Endodermal cell (in vitro differentiated cells): ENCODE measurements at regions not wholly inside any gene's neighbourhood (a gene's known extent, or its start where the extent isn't known, plus 50 kb on each side); places are given as distances from the start of the nearest gene placed in this dataset.
"Not testable (repeated sequence)": the region's sequence is repeated elsewhere in the genome, so short reads cannot be mapped to it uniquely, and the experiment has no call there.

ENCODE experiments used
- DNase-seq: peaks from one replicate; pipeline ENCODE4 v3.0.0-alpha.2; 2017
- H3K27ac ChIP-seq: 2 replicates; pipeline ENCODE4 v1.5.1; 2013; ENCODE audit warnings: mild to moderate bottlenecking, low read depth, low read length, moderate library complexity
- H3K27me3 ChIP-seq: 2 replicates; pipeline ENCODE4 v1.6.1; 2013; ENCODE audit warnings: mild to moderate bottlenecking, low read length, moderate library complexity; ENCODE audit not compliant: insufficient read depth, control insufficient read depth, poor library complexity, severe bottlenecking
- H3K36me3 ChIP-seq: 2 replicates; pipeline ENCODE4 v1.7.0; 2013; ENCODE audit warnings: mild to moderate bottlenecking, low read length, moderate library complexity; ENCODE audit not compliant: control insufficient read depth, insufficient read depth
- H3K4me1 ChIP-seq: one replicate; pipeline ENCODE4 v1.7.0; 2013; ENCODE audit warnings: low read length; ENCODE audit not compliant: control insufficient read depth, insufficient read depth
- H3K4me3 ChIP-seq: 2 replicates; pipeline ENCODE4 v1.5.1; 2013; ENCODE audit warnings: mild to moderate bottlenecking, low read length, moderate library complexity
- H3K9ac ChIP-seq: 2 replicates; pipeline ENCODE4 v1.6.1; 2013; ENCODE audit warnings: mild to moderate bottlenecking, low read length, moderate library complexity; ENCODE audit not compliant: poor library complexity, severe bottlenecking; ENCODE audit errors: extremely low read depth
- H3K9me3 ChIP-seq: 2 replicates; pipeline ENCODE4 v1.6.1; 2013; ENCODE audit warnings: mild to moderate bottlenecking, low read length, moderate library complexity; ENCODE audit not compliant: control insufficient read depth
- H3K27ac Mint-ChIP-seq: 2 replicates; pipeline ENCODE4 v1.8.0; 2020; ENCODE audit warnings: mixed read lengths
- H3K27me3 Mint-ChIP-seq: 2 replicates; pipeline ENCODE4 v1.8.0; 2021; ENCODE audit warnings: mild to moderate bottlenecking, mixed read lengths; ENCODE audit not compliant: insufficient read depth
- H3K36me3 Mint-ChIP-seq: 2 replicates; pipeline ENCODE4 v1.8.0; 2020; ENCODE audit warnings: low read depth, mixed read lengths
- H3K4me1 Mint-ChIP-seq: 2 replicates; pipeline ENCODE4 v1.8.0; 2020; ENCODE audit warnings: mixed read lengths
- H3K4me3 Mint-ChIP-seq: 2 replicates; pipeline ENCODE4 v1.8.0; 2020; ENCODE audit warnings: mild to moderate bottlenecking, moderate library complexity, mixed read lengths
- H3K9me3 Mint-ChIP-seq: 2 replicates; pipeline ENCODE4 v1.8.0; 2020; ENCODE audit warnings: mild to moderate bottlenecking, mixed read lengths
- whole genome bisulfite sequencing, 2 experiments: methylation state at CpG; one replicate each; pipeline versions ENCODE4 v1.1.5 to v1.1.7; 2013; ENCODE audit warnings: missing lambda C conversion rate in 2 of 2, mixed read lengths in 1 of 2; ENCODE audit not compliant: insufficient coverage in 1 of 2, insufficient read length in 1 of 2; 5-methylcytosine and 5-hydroxymethylcytosine counted together
- TF ChIP-seq, protein P1 (sequence below): fragments of 200-600 bp; sonication (generic); conservative IDR thresholded peaks from 2 replicates; pipeline ENCODE4 v1.5.0; 2021; ENCODE audit warnings: antibody characterized with exemption, mild to moderate bottlenecking

DNA sequence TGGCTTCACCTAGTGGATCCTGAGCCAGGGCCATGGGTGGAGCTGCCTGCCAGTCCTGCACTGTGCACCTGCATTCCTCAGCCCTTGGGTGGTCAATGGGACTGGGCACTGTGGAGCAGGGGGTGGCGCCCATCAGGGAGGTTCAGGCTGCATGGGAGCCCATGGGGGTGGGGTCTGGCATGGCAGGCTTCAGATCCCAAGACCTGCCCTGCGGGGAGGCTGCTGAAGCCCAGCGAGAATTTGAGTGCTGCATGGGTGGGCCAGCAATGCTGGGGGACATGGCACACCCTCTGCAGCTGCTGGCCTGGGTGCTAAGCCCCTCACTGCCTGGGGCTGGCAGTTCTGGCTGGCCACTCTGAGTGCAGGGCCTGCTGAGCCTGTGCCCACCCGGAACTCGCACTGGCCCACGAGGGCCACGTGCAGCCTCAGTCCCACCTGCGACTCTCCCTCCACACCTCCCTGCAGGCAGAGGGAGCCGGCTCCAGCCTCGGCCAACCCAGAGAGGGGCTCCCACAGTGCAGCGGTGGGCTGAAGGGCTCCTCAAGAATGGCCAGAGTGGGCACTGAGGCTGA is 270.0 kb downstream of the CENPC start:
- Histone ChIP-seq H3K36me3 (no peaks in the 10 kb centered on the region), H3K27me3 (no peaks in the 10 kb centered on the region), H3K4me1 (no peaks in the 10 kb centered on the region), H3K9me3 (peaks cover 19% of the 10 kb centered on the region), H3K9ac (no peak overlapping the region), H3K4me3 (no peak overlapping the region), H3K27ac (no peak overlapping the region)
- no peaks in the 10 kb centered on the region for H3K27me3 Mint-ChIP-seq
- H3K4me3 Mint-ChIP-seq, result no peak overlapping the region
- TF ChIP-seq, protein P1, sequence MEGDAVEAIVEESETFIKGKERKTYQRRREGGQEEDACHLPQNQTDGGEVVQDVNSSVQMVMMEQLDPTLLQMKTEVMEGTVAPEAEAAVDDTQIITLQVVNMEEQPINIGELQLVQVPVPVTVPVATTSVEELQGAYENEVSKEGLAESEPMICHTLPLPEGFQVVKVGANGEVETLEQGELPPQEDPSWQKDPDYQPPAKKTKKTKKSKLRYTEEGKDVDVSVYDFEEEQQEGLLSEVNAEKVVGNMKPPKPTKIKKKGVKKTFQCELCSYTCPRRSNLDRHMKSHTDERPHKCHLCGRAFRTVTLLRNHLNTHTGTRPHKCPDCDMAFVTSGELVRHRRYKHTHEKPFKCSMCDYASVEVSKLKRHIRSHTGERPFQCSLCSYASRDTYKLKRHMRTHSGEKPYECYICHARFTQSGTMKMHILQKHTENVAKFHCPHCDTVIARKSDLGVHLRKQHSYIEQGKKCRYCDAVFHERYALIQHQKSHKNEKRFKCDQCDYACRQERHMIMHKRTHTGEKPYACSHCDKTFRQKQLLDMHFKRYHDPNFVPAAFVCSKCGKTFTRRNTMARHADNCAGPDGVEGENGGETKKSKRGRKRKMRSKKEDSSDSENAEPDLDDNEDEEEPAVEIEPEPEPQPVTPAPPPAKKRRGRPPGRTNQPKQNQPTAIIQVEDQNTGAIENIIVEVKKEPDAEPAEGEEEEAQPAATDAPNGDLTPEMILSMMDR, result no peak
- 92% methylated on average over 11 of the region's 11 CpGs; no CpG with 5 or more reads in 1 of the 2 experiments for WGBS, 2 experiments
- DNase-seq, result no peak
- H3K36me3 Mint-ChIP-seq, result peaks cover 5% of the 10 kb centered on the region
- peaks cover 36% of the 10 kb centered on the region for H3K9me3 Mint-ChIP-seq
- no peak overlapping the region for H3K27ac Mint-ChIP-seq
- no peaks in the 10 kb centered on the region for H3K4me1 Mint-ChIP-seq

DNA sequence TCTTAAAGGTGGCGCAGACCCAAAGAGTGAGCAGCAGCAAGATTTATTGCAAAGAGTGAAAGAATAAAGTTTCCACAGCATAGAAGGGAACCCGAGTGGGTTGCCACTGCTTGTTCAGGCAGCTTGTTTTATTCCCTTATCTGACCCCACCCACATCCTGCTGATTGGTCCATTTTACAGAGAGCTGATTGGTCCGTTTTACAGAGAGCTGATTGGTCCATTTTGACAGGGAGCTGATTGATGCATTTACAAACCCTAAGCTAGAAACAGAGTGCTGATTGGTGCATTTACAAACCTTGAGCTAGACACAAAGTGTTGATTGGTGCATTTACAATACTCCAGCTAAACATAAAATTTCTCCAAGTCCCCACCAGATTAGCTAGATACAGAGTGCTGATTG is 270.6 kb downstream of the CENPC start:
- 49 to 80% methylated on average over 2 to 3 of the region's 3 CpGs for WGBS, 2 experiments
- H3K4me1 Mint-ChIP-seq, H3K4me3 ChIP-seq, H3K27ac Mint-ChIP-seq, DNase-seq, H3K9ac ChIP-seq, H3K36me3 ChIP-seq, H3K36me3 Mint-ChIP-seq, H3K27ac ChIP-seq, H3K27me3 Mint-ChIP-seq, H3K4me3 Mint-ChIP-seq, H3K27me3 ChIP-seq, H3K4me1 ChIP-seq: not testable (repeated sequence)
- H3K9me3 ChIP-seq, result peaks cover 19% of the 10 kb centered on the region
- peaks cover 41% of the 10 kb centered on the region for H3K9me3 Mint-ChIP-seq

DNA sequence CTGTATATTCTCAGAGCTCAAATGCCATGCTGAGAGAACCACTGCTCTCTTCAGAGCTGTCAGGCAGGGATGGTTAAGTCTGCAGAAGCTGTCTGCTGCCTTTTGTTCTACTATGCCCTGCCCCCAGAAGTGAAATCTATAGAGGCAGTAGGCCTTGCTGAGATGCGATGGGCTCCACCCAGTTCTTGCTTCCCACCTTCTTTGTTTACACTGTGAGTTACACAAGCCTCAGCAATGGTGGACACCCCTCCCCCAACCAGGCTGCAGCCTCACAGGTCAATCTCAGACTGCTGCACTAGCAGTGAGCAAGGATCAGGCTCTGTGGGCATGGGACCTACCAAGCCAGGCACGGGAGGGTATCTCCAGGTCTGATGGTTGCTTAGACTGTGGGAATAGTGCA is 271.6 kb downstream of the CENPC start:
- Mint-ChIP-seq H3K4me3 (no peak overlapping the region), H3K4me1 (no peaks in the 10 kb centered on the region), H3K27ac (no peak overlapping the region), H3K9me3 (peaks cover 51% of the 10 kb centered on the region), H3K36me3 (peaks cover 5% of the 10 kb centered on the region), H3K27me3 (peaks cover 2% of the 10 kb centered on the region)
- Histone ChIP-seq H3K4me3 (no peak overlapping the region), H3K27me3 (no peaks in the 10 kb centered on the region), H3K9ac (no peak overlapping the region), H3K27ac (no peak overlapping the region), H3K4me1 (no peaks in the 10 kb centered on the region), H3K9me3 (peaks cover 19% of the 10 kb centered on the region), H3K36me3 (no peaks in the 10 kb centered on the region)
- DNase-seq, result no peak
- TF ChIP-seq, protein P1, result no peak
- 82 to 92% methylated on average over 2 of the region's 2 CpGs for WGBS, 2 experiments

DNA sequence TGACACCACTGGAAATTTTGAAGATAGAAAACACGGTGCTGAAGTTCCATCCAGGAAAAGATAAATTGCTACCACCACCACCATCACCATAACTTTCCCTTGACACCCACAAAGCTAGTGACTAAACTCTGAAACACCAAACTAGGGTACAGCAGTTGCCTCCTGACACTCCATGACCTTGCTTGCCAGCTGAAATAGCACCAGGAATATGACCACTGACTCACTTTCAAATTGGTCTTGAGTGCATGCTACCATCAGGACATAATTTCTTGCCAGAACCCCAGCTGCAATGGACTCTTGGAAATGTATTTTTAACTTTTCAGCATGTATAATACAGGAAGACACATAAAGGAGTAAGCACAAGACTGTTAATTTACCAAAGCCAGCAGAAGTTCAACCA is 283.3 kb downstream of the CENPC start:
- Histone ChIP-seq H3K4me3 (no peak overlapping the region), H3K9ac (no peak overlapping the region), H3K4me1 (no peaks in the 10 kb centered on the region), H3K9me3 (no peaks in the 10 kb centered on the region), H3K27me3 (no peaks in the 10 kb centered on the region), H3K36me3 (no peaks in the 10 kb centered on the region), H3K27ac (no peak overlapping the region)
- Mint-ChIP-seq H3K36me3 (no peaks in the 10 kb centered on the region), H3K4me3 (no peak overlapping the region), H3K27ac (no peak overlapping the region), H3K9me3 (no peaks in the 10 kb centered on the region), H3K27me3 (no peaks in the 10 kb centered on the region), H3K4me1 (no peaks in the 10 kb centered on the region)
- DNase-seq, result no peak
- WGBS, 2 experiments, result 95% methylated on average over 1 of the region's 1 CpG; no CpG with 5 or more reads in 1 of the 2 experiments
- TF ChIP-seq, protein P1, result no peak
